ENCODE measurements at regions not wholly inside any gene's neighbourhood (a gene's known extent, or its start where the extent isn't known, plus 50 kb on each side); places are given as distances from the start of the nearest gene placed in this dataset.

DNA sequence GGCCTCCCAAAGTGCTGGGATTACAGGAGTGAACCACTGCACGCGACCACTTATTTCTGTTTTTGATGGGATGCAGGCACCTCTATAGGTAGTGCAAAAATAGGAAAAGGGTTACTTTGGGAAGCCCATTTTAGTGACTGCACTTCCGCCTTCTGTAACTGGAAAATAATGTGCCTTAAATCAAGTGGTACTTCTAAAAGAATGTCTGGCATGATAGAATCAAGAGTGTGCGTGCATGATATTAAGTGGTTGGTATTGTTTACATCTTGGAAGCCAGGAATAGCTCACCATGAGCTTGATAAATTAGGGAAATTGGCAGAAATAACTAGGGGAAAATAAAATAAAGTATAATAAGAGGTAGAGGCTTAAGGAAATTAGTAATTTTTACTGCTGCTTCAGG lies 1067.0 kb downstream of the ADGRL2 start:
- Mint-ChIP-seq H3K27me3 (ENCODE audit: low read depth) (no peaks in the 10 kb centered on the region; the same call in 1 of the 2 replicates), H3K36me3 (no peaks in the 10 kb centered on the region), H3K27ac (no peak overlapping the region), H3K9me3 (no peaks in the 10 kb centered on the region), H3K4me1 (no peaks in the 10 kb centered on the region), H3K4me3 (no peak overlapping the region)
- ChIA-PET POLR2A (no interaction called here), CTCF (no interaction called here)
- TF ChIP-seq, protein P1, sequence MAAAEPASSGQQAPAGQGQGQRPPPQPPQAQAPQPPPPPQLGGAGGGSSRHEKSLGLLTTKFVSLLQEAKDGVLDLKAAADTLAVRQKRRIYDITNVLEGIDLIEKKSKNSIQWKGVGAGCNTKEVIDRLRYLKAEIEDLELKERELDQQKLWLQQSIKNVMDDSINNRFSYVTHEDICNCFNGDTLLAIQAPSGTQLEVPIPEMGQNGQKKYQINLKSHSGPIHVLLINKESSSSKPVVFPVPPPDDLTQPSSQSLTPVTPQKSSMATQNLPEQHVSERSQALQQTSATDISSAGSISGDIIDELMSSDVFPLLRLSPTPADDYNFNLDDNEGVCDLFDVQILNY (CRISPR knock-in tag; IDR thresholded peaks at IDR 0.05): no peak
- TF ChIP-seq, protein P2, sequence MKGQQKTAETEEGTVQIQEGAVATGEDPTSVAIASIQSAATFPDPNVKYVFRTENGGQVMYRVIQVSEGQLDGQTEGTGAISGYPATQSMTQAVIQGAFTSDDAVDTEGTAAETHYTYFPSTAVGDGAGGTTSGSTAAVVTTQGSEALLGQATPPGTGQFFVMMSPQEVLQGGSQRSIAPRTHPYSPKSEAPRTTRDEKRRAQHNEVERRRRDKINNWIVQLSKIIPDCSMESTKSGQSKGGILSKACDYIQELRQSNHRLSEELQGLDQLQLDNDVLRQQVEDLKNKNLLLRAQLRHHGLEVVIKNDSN (CRISPR knock-in tag; IDR thresholded peaks at IDR 0.05): no peak
- TF ChIP-seq TEAD1 (CRISPR knock-in tag; IDR thresholded peaks at IDR 0.05) (no peak), ZNF138 (CRISPR knock-in tag; conservative IDR thresholded peaks at IDR 0.05) (no peak), MXD4 (CRISPR knock-in tag; IDR thresholded peaks at IDR 0.05; ENCODE audit: borderline replicate concordance) (no peak)
- DNase-seq (ENCODE audit: low spot score) (no peak), ATAC-seq (no peak)

DNA sequence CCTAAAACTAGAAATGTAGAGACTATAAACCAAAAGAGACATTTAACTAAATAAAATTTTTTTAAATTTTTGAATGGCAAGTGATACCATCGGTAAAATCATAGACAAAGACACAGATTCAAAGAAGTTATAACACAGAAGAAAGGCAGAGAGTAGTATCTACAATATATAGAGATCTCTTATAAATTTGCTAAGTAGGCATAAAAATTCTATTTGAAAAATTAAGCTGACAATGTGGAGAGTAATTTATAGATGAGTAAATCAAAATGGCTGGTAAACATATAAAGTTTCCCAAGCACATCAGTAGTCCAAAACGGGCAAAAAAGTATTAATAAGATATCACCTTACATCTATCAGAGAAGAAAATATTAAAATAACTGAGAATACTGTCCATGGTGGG lies 1061.0 kb downstream of the ADGRL2 start:
- no peaks in the 10 kb centered on the region for H3K9me3 Mint-ChIP-seq
- ChIA-PET POLR2A (no interaction called here), CTCF (no interaction called here)

More for the DNA sequence above, 1061.0 kb downstream of the ADGRL2 start:
- no peak for ATAC-seq
- no peaks in the 10 kb centered on the region for H3K36me3 Mint-ChIP-seq
- H3K4me1 Mint-ChIP-seq: peaks cover 23% of the 10 kb centered on the region
- no peak for DNase-seq (ENCODE audit: low spot score)
- H3K27ac Mint-ChIP-seq: no peak overlapping the region
- no peak overlapping the region for H3K4me3 Mint-ChIP-seq
- no peaks in the 10 kb centered on the region for H3K27me3 Mint-ChIP-seq (ENCODE audit: low read depth)
- TF ChIP-seq TCF7 (CRISPR knock-in tag; IDR thresholded peaks at IDR 0.05; ENCODE audit: low read depth) (no peak), ZNF396 (CRISPR knock-in tag; IDR thresholded peaks at IDR 0.05; ENCODE audit: borderline replicate concordance) (no peak), ZNF671 (CRISPR knock-in tag; IDR thresholded peaks at IDR 0.05) (no peak), TEAD4 (CRISPR knock-in tag; IDR thresholded peaks at IDR 0.05) (no peak), NFYB (CRISPR knock-in tag; conservative IDR thresholded peaks at IDR 0.05; ENCODE audit: low read depth) (no peak), SMAD4 (CRISPR knock-in tag; IDR thresholded peaks at IDR 0.05) (no peak), ZBTB21 (CRISPR knock-in tag; IDR thresholded peaks at IDR 0.05; ENCODE audit: borderline replicate concordance) (no peak)
- TF ChIP-seq, protein P3, sequence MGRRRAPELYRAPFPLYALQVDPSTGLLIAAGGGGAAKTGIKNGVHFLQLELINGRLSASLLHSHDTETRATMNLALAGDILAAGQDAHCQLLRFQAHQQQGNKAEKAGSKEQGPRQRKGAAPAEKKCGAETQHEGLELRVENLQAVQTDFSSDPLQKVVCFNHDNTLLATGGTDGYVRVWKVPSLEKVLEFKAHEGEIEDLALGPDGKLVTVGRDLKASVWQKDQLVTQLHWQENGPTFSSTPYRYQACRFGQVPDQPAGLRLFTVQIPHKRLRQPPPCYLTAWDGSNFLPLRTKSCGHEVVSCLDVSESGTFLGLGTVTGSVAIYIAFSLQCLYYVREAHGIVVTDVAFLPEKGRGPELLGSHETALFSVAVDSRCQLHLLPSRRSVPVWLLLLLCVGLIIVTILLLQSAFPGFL (CRISPR knock-in tag; IDR thresholded peaks at IDR 0.05; ENCODE audit: borderline replicate concordance): no peak
- TF ChIP-seq, protein P4, sequence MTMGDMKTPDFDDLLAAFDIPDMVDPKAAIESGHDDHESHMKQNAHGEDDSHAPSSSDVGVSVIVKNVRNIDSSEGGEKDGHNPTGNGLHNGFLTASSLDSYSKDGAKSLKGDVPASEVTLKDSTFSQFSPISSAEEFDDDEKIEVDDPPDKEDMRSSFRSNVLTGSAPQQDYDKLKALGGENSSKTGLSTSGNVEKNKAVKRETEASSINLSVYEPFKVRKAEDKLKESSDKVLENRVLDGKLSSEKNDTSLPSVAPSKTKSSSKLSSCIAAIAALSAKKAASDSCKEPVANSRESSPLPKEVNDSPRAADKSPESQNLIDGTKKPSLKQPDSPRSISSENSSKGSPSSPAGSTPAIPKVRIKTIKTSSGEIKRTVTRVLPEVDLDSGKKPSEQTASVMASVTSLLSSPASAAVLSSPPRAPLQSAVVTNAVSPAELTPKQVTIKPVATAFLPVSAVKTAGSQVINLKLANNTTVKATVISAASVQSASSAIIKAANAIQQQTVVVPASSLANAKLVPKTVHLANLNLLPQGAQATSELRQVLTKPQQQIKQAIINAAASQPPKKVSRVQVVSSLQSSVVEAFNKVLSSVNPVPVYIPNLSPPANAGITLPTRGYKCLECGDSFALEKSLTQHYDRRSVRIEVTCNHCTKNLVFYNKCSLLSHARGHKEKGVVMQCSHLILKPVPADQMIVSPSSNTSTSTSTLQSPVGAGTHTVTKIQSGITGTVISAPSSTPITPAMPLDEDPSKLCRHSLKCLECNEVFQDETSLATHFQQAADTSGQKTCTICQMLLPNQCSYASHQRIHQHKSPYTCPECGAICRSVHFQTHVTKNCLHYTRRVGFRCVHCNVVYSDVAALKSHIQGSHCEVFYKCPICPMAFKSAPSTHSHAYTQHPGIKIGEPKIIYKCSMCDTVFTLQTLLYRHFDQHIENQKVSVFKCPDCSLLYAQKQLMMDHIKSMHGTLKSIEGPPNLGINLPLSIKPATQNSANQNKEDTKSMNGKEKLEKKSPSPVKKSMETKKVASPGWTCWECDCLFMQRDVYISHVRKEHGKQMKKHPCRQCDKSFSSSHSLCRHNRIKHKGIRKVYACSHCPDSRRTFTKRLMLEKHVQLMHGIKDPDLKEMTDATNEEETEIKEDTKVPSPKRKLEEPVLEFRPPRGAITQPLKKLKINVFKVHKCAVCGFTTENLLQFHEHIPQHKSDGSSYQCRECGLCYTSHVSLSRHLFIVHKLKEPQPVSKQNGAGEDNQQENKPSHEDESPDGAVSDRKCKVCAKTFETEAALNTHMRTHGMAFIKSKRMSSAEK (CRISPR knock-in tag; IDR thresholded peaks at IDR 0.05; ENCODE audit: borderline replicate concordance): no peak
- TF ChIP-seq, protein P5, sequence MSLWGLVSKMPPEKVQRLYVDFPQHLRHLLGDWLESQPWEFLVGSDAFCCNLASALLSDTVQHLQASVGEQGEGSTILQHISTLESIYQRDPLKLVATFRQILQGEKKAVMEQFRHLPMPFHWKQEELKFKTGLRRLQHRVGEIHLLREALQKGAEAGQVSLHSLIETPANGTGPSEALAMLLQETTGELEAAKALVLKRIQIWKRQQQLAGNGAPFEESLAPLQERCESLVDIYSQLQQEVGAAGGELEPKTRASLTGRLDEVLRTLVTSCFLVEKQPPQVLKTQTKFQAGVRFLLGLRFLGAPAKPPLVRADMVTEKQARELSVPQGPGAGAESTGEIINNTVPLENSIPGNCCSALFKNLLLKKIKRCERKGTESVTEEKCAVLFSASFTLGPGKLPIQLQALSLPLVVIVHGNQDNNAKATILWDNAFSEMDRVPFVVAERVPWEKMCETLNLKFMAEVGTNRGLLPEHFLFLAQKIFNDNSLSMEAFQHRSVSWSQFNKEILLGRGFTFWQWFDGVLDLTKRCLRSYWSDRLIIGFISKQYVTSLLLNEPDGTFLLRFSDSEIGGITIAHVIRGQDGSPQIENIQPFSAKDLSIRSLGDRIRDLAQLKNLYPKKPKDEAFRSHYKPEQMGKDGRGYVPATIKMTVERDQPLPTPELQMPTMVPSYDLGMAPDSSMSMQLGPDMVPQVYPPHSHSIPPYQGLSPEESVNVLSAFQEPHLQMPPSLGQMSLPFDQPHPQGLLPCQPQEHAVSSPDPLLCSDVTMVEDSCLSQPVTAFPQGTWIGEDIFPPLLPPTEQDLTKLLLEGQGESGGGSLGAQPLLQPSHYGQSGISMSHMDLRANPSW (CRISPR knock-in tag; conservative IDR thresholded peaks at IDR 0.05; ENCODE audit: low read depth): no peak
- TF ChIP-seq, protein P6, sequence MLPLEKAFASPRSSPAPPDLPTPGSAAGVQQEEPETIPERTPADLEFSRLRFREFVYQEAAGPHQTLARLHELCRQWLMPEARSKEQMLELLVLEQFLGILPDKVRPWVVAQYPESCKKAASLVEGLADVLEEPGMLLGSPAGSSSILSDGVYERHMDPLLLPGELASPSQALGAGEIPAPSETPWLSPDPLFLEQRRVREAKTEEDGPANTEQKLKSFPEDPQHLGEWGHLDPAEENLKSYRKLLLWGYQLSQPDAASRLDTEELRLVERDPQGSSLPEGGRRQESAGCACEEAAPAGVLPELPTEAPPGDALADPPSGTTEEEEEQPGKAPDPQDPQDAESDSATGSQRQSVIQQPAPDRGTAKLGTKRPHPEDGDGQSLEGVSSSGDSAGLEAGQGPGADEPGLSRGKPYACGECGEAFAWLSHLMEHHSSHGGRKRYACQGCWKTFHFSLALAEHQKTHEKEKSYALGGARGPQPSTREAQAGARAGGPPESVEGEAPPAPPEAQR (CRISPR knock-in tag; IDR thresholded peaks at IDR 0.05): no peak
